ENCODE measurements at regions not wholly inside any gene's neighbourhood (a gene's known extent, or its start where the extent isn't known, plus 50 kb on each side); places are given as distances from the start of the nearest gene placed in this dataset.

- no peak for TF ChIP-seq CTCF (conservative IDR thresholded peaks at IDR 0.05; ENCODE audit: low read length)
- no peak for TF ChIP-seq EZH2phosphoT487 (IDR thresholded peaks at IDR 0.05; ENCODE audit: borderline replicate concordance)
Observed at GRCh38 chr4:60443796-60444195, 756.3 kb upstream of the ADGRL3 start.
